ENCODE measurements at regions not wholly inside any gene's neighbourhood (a gene's known extent, or its start where the extent isn't known, plus 50 kb on each side); places are given as distances from the start of the nearest gene placed in this dataset.

GRCh38 chrX:120819126-120819525, 56.5 kb downstream of the CT47B1 start:
- no peak for TF ChIP-seq REST (IDR thresholded peaks at IDR 0.05; ENCODE audit: low read depth)
- TF ChIP-seq NFIC (IDR thresholded peaks at IDR 0.05): no peak
- TF ChIP-seq EGR1 (IDR thresholded peaks at IDR 0.05): no peak

DNA sequence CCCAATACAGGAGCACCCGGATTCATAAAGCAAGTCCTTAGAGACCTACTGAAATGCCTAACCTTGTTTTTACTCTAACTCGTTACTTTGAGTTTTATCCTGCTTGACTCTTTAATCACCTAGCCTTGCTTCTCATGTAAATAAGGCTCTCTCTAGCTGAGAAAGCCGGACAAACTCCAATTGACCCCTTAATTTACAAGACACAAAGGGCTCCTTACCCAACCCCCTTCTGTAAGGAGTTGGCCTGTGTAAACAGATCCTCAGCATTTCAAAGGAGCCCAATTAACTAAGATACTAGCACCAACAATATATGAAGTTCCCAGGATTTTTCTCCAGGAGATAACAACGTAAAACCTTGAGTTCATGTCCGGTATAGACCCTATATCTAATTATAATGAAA, 61.7 kb downstream of the CT47B1 start:
- no peak for TF ChIP-seq USF1 (IDR thresholded peaks at IDR 0.05)
- TF ChIP-seq CREB1 (IDR thresholded peaks at IDR 0.05; ENCODE audit: low read depth): no peak
- no peak for TF ChIP-seq ZBTB7A (IDR thresholded peaks at IDR 0.05; ENCODE audit: low read depth)
- TF ChIP-seq RAD21 (IDR thresholded peaks at IDR 0.05; ENCODE audit: low read depth): no peak
- no peak for TF ChIP-seq EP300 (IDR thresholded peaks at IDR 0.05; ENCODE audit: borderline replicate concordance)
- no peak for TF ChIP-seq YY1 (IDR thresholded peaks at IDR 0.05; ENCODE audit: low read depth)
- TF ChIP-seq EGR1 (IDR thresholded peaks at IDR 0.05): no peak
- TF ChIP-seq TEAD4 (IDR thresholded peaks at IDR 0.05): no peak
- no peak for TF ChIP-seq TCF12 (IDR thresholded peaks at IDR 0.05; ENCODE audit: low read depth)
- TF ChIP-seq MAX (IDR thresholded peaks at IDR 0.05): no peak
- TF ChIP-seq NFIC (IDR thresholded peaks at IDR 0.05): no peak
- TF ChIP-seq CEBPB (IDR thresholded peaks at IDR 0.05): no peak
- no peak for TF ChIP-seq REST (IDR thresholded peaks at IDR 0.05; ENCODE audit: low read depth)
- no peak for TF ChIP-seq TAF1 (IDR thresholded peaks at IDR 0.05; ENCODE audit: low read depth)
- no peak for TF ChIP-seq FOXM1 (IDR thresholded peaks at IDR 0.05; ENCODE audit: borderline replicate concordance, low read depth)

- TF ChIP-seq TAF1 (IDR thresholded peaks at IDR 0.05; ENCODE audit: low read depth) (no peak), TEAD4 (IDR thresholded peaks at IDR 0.05) (no peak), ZBTB7A (IDR thresholded peaks at IDR 0.05; ENCODE audit: low read depth) (no peak)
These were observed 74.2 kb downstream of the CT47B1 start for GRCh38 chrX:120801426-120801825.

- TF ChIP-seq FOXM1 (IDR thresholded peaks at IDR 0.05; ENCODE audit: borderline replicate concordance, low read depth) (no peak), USF1 (IDR thresholded peaks at IDR 0.05) (no peak), NFIC (IDR thresholded peaks at IDR 0.05) (no peak), TCF12 (IDR thresholded peaks at IDR 0.05; ENCODE audit: low read depth) (no peak), YY1 (IDR thresholded peaks at IDR 0.05; ENCODE audit: low read depth) (no peak), CEBPB (IDR thresholded peaks at IDR 0.05) (no peak), RAD21 (IDR thresholded peaks at IDR 0.05; ENCODE audit: low read depth) (no peak), EP300 (IDR thresholded peaks at IDR 0.05; ENCODE audit: borderline replicate concordance) (no peak), EGR1 (IDR thresholded peaks at IDR 0.05) (no peak), MAX (IDR thresholded peaks at IDR 0.05) (no peak), CREB1 (IDR thresholded peaks at IDR 0.05; ENCODE audit: low read depth) (no peak), TEAD4 (IDR thresholded peaks at IDR 0.05) (no peak), TAF1 (IDR thresholded peaks at IDR 0.05; ENCODE audit: low read depth) (no peak), ZBTB7A (IDR thresholded peaks at IDR 0.05; ENCODE audit: low read depth) (no peak)
These were observed 78.3 kb downstream of the CT47B1 start for GRCh38 chrX:120797188-120797851.

- TF ChIP-seq EGR1 (IDR thresholded peaks at IDR 0.05): no peak
- TF ChIP-seq ZBTB7A (IDR thresholded peaks at IDR 0.05; ENCODE audit: low read depth): no peak
- TF ChIP-seq REST (IDR thresholded peaks at IDR 0.05; ENCODE audit: low read depth): no peak
These were observed 80.4 kb downstream of the CT47B1 start for GRCh38 chrX:120795301-120795700.
